ENCODE measurements at regions not wholly inside any gene's neighbourhood (a gene's known extent, or its start where the extent isn't known, plus 50 kb on each side); places are given as distances from the start of the nearest gene placed in this dataset.

GRCh38 chr9:90002397-90003271 is 397.8 kb downstream of the GADD45G start:
- TF ChIP-seq POLR2A (IDR thresholded peaks at IDR 0.05) (peak in 1 of 2 donors; percentile 11), CTCF (IDR thresholded peaks at IDR 0.05) (no peak)
